Spinal cord (tissue), 9 donors: ENCODE measurements at regions not wholly inside any gene's neighbourhood (a gene's known extent, or its start where the extent isn't known, plus 50 kb on each side); places are given as distances from the start of the nearest gene placed in this dataset.
A peak's percentile ranks its signal among the peaks of the same experiment; 100 is the strongest.

ENCODE experiments used
- DNase-seq, 6 donors: peaks; one replicate each; pipeline versions ENCODE4 v3.0.0 to v3.0.0-alpha.2; 2013 to 2015; ENCODE audit warnings: low spot score in 6 of 6, low read depth in 4 of 6
- H3K27ac ChIP-seq: one replicate; pipeline ENCODE4 v1.5.1; 2013; ENCODE audit warnings: low read depth, low read length, control low read depth
- H3K27me3 ChIP-seq: one replicate; pipeline ENCODE4 v1.6.1; 2013; ENCODE audit warnings: low read length; ENCODE audit not compliant: control insufficient read depth, insufficient read depth
- H3K36me3 ChIP-seq: one replicate; pipeline ENCODE4 v1.6.1; 2013; ENCODE audit warnings: low read length; ENCODE audit not compliant: control insufficient read depth, insufficient read depth
- H3K4me1 ChIP-seq: one replicate; pipeline ENCODE4 v1.6.1; 2013; ENCODE audit warnings: low read length; ENCODE audit not compliant: control insufficient read depth, insufficient read depth
- H3K4me3 ChIP-seq: one replicate; pipeline ENCODE4 v1.5.1; 2013; ENCODE audit warnings: low read depth, low read length, control low read depth
- H3K9me3 ChIP-seq: one replicate; pipeline ENCODE4 v1.6.1; 2013; ENCODE audit warnings: low read length; ENCODE audit not compliant: control insufficient read depth, insufficient read depth
- WGBS: methylation state at CpG from one replicate; pipeline ENCODE4 v1.1.5; 2013; ENCODE audit warnings: missing lambda C conversion rate; ENCODE audit not compliant: insufficient coverage; 5-methylcytosine and 5-hydroxymethylcytosine counted together
- donor health status: healthy.

DNA sequence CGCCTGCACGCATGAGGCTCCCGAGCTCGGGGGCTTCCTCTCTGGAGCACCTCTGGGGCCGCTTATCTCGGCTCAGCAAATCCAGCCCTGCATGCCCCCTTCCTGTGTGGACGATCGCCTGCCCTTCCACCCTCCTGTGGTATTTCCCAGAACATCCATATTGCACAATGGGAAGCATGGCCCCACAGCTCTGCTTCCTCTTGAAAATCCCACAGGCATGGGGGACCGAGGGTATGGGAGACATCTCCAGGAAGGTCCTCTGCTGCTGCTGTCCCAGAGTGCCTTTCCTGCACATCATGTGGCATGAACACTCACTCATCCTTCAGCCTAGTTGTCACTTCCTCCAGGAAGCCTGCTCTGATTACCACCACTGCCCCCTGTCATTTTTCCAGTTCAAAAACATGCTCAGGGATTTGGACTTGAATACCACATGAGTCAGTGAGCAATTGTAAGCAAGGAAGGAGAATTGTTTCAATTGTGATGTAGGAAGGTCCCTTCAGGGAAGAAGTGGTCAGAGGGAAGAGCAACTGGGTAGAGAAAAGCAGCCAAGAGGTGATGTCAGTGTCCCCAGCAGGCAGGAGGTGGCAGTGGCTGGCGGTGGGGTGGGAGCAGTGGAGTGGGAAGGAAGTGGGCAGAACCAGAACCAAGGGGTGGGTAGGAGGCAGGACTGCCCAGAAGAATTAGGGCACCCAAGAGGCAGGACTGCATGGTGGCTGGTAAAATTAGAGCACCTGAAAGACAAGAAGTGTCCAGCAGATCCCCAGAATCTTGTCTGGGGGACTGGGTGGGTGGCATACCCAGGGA is 67.5 kb upstream of the ZMIZ1 start:
- no peak overlapping the region for H3K27ac ChIP-seq
- 83% methylated on average over 10 of the region's 10 CpGs for WGBS
- H3K36me3 ChIP-seq, result no peaks in the 10 kb centered on the region
- H3K4me1 ChIP-seq, result peaks cover 44% of the 10 kb centered on the region
- H3K4me3 ChIP-seq, result no peak overlapping the region
- H3K9me3 ChIP-seq, result no peaks in the 10 kb centered on the region
- DNase-seq, result no peak
- no peaks in the 10 kb centered on the region for H3K27me3 ChIP-seq

DNA sequence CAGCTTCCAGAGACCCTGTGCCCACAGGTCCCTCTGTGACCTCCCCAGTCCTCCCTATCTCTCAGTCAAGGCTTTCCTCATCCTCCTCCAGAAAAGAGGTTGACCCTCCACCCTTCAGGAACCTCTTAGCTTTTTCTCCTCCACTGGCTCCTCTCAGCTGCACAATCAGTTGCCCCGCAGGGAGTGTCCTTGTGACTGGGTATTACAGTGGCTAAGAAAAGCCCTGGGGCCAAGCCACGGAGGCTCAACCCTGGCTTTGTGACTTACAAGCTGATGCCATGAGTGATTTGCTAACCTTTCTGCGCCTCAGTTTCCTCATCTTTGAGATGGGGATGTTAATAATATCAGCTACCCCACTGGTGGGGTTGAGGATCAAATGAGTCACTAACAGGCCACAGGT is 66.4 kb upstream of the ZMIZ1 start:
- 88% methylated on average over 2 of the region's 3 CpGs for WGBS
- H3K27me3 ChIP-seq, result no peaks in the 10 kb centered on the region
- H3K36me3 ChIP-seq, result no peaks in the 10 kb centered on the region
- H3K9me3 ChIP-seq, result no peaks in the 10 kb centered on the region
- H3K27ac ChIP-seq, result no peak overlapping the region
- no peak overlapping the region for H3K4me3 ChIP-seq
- peaks cover 34% of the 10 kb centered on the region for H3K4me1 ChIP-seq
- no peak for DNase-seq

DNA sequence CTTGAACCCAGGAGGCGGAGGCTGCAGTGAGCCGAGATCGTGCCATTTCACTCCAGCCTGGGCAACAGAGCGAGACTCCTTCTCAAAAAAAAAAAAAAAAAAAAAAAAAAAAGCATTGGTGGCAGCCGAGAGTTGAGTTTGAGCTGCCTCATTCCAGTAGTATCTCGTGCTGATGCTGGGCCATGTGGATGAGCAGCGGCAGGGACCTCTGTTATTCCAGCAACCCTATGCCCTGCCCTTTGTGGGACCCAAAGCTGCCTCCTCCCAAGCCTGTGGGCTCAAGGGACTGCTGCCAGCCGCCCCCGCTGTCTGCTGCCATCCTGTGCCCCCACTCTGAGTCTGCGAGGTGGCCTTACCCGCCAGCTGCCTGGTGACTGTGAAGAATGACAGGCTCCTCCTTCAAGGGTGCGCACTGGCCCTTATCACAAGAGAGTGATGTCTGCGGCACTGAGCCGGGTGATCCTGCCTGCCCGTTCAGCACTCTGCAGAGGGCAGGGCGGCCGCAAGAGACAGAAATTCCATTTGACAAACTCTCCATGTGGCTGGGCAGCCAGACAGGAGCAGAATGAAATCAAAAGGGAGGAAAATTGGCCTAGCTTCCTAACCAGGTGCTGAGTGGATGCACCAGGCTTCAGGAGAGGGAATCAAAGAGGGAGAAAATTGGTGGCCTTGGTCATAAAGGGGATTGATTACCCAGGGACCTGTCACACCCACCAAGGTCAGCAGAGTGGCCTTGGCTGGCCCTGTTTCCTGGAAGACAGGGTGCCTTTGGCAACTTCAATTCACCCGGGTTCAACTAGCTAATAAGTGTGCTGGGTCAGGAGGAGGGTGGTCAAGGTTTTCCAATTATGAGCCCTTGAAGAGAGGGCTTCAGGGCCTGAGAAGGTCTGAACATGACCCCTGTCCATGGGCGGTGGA is 65.3 kb upstream of the ZMIZ1 start:
- H3K27me3 ChIP-seq, result no peaks in the 10 kb centered on the region
- no peaks in the 10 kb centered on the region for H3K9me3 ChIP-seq
- 51% methylated on average over 11 of the region's 19 CpGs for WGBS
- DNase-seq, result peak in 2 of 6 donors; percentile 48 to 79
- peaks cover 32% of the 10 kb centered on the region for H3K4me1 ChIP-seq
- no peaks in the 10 kb centered on the region for H3K36me3 ChIP-seq
- H3K27ac ChIP-seq, result peak overlapping the region; percentile 16
- no peak overlapping the region for H3K4me3 ChIP-seq

DNA sequence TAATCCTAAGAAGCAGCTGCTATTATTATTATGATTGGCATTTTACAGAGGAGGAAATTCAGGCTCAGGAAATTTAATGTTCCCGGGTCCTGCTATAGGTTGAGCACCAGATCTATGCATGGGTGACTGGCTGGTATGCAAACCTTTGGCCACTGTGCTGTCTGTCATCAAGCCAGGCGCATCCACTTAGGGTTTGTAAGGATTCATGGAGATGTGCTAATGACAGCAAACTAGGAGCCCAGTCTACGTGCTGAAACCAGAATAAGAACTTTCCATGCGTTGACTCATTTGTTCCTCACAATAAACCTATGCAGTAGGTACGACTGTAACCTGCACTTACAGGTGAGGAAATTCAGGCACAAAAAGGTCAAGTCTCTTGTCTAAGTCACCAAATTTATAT is 64.5 kb upstream of the ZMIZ1 start:
- Histone ChIP-seq H3K9me3 (no peaks in the 10 kb centered on the region), H3K36me3 (no peaks in the 10 kb centered on the region), H3K4me1 (peaks cover 32% of the 10 kb centered on the region), H3K27me3 (no peaks in the 10 kb centered on the region), H3K27ac (no peak overlapping the region), H3K4me3 (no peak overlapping the region)
- no peak for DNase-seq
- WGBS, result 67% methylated on average over 2 of the region's 5 CpGs

DNA sequence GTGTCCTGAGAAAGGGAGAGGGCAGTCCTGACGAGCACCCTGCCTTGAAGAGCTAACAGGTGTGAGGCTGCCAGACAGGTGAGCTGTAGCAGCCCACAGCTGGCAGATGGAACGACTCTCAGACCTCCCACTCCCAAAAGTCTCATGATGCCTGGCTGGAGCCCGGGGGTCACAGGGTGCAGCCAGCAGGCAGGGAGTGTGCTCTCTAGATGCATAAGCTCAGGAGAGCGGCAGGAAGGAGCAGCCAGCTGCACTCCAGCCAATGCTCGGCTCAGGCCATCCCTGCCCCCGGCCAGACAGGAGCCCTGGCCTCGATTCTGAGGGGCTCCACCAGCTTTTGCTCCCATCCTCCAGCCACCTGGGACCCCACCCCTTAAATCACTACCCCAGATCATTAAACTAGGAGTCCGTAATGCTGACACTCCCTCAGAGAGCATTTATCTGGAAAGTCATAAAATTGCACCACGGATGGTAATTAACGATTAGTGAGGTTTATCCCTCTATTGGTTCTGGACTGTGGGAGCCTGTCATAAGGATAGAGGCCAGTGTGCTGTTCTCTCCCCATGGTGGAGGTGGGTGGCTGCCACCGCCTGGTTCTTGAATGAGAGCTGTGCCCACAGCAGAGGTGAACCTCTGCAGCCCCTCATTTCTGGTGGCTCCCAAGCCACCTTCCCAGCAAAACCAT is 63.5 kb upstream of the ZMIZ1 start:
- Histone ChIP-seq H3K4me3 (no peak overlapping the region), H3K27ac (no peak overlapping the region), H3K9me3 (no peaks in the 10 kb centered on the region), H3K4me1 (peaks cover 32% of the 10 kb centered on the region), H3K27me3 (no peaks in the 10 kb centered on the region), H3K36me3 (no peaks in the 10 kb centered on the region)
- no peak for DNase-seq
- WGBS, result 73% methylated on average over 11 of the region's 11 CpGs

DNA sequence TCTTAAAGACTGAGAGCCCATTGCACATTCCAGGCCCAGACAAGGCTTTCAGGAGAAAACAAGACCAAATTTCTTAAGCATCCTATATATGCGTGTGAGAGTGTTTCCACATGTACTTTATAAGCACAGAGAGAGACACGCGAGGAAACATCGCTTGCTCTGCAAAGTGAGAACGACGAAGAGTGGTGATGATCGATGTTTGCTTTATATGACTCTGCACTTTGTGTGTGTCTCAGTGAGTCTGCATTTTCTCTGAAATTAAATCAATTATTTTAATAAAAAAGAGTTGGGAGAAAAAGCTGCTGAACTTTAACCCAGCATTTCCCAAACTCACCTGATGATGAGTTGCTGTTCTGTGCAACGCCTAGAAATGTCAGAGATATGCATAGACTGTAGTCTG is 61.7 kb upstream of the ZMIZ1 start:
- H3K27ac ChIP-seq, result no peak overlapping the region
- no peaks in the 10 kb centered on the region for H3K36me3 ChIP-seq
- 91% methylated on average over 4 of the region's 8 CpGs for WGBS
- DNase-seq, result no peak
- H3K27me3 ChIP-seq, result no peaks in the 10 kb centered on the region
- H3K4me1 ChIP-seq, result peaks cover 28% of the 10 kb centered on the region
- H3K4me3 ChIP-seq, result no peak overlapping the region
- H3K9me3 ChIP-seq, result no peaks in the 10 kb centered on the region

DNA sequence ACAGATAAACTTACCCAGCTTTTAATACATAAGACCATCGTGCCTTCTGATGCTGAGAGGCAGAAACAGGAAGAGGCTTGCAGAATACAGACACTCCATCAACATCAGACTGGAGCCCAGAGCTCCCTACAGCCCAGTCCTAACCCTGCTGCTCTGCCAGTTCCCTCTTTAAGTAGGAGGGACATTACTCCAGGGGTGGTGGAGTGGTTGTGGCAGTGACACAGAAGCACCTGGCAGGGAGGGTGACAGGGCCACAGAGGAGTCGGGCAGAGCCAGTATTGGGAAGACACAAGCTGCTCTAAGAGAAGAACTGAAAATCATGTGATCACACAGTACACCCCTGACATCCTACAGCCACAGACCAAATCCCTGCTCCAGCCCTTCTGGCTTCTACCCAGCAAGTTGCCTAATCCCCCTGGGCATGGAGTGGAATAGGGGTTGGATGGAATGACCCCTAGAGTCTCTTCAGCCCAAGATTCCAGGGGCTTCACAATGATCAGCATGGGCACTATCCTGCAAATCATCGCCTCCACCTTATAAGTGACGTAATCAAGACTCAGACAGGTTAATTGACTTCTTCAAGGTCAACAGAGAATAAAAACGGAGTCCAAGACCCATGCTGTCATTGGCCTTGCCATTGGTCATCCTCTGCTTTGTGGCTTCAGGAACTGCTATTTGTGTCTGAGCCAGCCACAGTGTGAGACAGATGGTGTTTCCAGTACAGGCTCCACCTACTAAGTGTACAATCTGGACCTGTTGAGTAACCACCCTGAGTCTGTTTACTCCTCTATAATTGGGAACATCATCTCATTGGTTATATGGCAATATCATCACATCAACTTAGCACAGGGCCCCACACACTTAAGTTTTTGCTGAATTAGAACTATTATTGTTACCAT is 61.1 kb upstream of the ZMIZ1 start:
- WGBS, result 84% methylated on average over 3 of the region's 5 CpGs
- H3K4me3 ChIP-seq, result no peak overlapping the region
- no peaks in the 10 kb centered on the region for H3K27me3 ChIP-seq
- DNase-seq, result no peak
- no peaks in the 10 kb centered on the region for H3K9me3 ChIP-seq
- H3K36me3 ChIP-seq, result no peaks in the 10 kb centered on the region
- H3K27ac ChIP-seq, result no peak overlapping the region
- peaks cover 24% of the 10 kb centered on the region for H3K4me1 ChIP-seq

DNA sequence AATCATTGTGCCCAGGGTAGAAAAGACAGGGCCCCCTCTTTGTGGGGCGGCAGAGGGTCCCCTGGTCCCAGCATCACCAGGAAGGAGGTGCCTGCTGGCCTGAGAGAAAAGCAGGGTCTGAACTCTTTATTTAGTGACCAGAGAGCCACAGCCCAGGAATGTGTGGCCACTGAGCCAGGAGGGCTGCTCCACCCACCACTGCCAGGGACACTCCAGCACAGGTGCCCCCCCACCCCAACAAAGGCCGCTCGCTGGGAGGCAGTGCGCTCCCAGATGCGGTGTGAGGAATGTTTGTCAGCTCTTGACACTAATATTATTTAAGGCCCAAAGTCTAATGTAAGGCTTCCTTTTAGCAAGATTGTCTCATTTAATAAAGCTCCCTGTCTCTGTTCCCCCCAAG is 59.6 kb upstream of the ZMIZ1 start:
- Histone ChIP-seq H3K36me3 (no peaks in the 10 kb centered on the region), H3K4me1 (peaks cover 15% of the 10 kb centered on the region), H3K27me3 (no peaks in the 10 kb centered on the region), H3K27ac (no peak overlapping the region), H3K4me3 (no peak overlapping the region), H3K9me3 (no peaks in the 10 kb centered on the region)
- no peak for DNase-seq
- WGBS, result no CpG with 5 or more reads among the region's 5 CpGs

DNA sequence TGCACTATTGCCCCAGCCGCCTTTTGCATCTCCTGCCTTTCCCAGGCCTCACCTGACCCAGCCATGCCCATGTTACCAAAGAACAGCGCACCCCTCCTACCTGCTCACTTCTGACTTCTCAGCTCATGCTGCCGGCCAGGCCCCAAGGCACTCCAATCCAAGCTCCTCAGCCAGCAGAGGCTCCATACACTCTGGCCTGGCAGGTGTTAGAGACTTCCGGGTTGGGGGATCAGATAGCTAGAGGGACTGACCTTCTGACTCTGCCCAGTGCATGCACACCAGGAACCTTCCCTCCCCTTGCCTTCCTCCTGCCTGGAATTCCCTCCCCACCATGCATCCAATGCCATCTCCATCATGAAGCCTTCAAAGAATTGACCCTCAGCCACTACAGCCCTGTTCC is 56.2 kb upstream of the ZMIZ1 start:
- Histone ChIP-seq H3K27ac (no peak overlapping the region), H3K4me1 (peaks cover 20% of the 10 kb centered on the region), H3K27me3 (no peaks in the 10 kb centered on the region), H3K36me3 (no peaks in the 10 kb centered on the region), H3K4me3 (no peak overlapping the region), H3K9me3 (no peaks in the 10 kb centered on the region)
- WGBS, result 75% methylated on average over 3 of the region's 4 CpGs
- no peak for DNase-seq
